ENCODE measurements at regions not wholly inside any gene's neighbourhood (a gene's known extent, or its start where the extent isn't known, plus 50 kb on each side); places are given as distances from the start of the nearest gene placed in this dataset.

DNA sequence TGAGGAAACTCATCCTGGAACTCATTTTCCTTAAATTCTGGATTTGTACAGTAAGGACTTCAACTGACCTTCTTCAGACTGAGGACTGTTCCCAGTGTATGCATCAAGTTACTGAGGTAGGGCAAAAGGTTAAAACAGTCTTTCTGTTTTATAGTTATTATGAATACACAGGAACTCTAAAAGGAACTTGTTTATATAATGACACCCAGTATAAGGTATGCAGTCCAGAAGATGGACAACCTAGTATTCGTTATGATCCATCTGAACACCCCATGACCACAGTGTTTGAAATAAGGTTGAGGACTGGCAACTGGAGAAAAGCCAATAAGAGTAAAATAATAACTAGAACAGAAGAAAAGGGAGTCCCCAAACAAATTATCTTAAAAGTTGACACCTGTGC is 779.9 kb upstream of the TMEM132C start:
- TF ChIP-seq, protein P1, sequence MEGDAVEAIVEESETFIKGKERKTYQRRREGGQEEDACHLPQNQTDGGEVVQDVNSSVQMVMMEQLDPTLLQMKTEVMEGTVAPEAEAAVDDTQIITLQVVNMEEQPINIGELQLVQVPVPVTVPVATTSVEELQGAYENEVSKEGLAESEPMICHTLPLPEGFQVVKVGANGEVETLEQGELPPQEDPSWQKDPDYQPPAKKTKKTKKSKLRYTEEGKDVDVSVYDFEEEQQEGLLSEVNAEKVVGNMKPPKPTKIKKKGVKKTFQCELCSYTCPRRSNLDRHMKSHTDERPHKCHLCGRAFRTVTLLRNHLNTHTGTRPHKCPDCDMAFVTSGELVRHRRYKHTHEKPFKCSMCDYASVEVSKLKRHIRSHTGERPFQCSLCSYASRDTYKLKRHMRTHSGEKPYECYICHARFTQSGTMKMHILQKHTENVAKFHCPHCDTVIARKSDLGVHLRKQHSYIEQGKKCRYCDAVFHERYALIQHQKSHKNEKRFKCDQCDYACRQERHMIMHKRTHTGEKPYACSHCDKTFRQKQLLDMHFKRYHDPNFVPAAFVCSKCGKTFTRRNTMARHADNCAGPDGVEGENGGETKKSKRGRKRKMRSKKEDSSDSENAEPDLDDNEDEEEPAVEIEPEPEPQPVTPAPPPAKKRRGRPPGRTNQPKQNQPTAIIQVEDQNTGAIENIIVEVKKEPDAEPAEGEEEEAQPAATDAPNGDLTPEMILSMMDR (IDR thresholded peaks at IDR 0.05; ENCODE audit: insufficient read depth, low read length): no peak
- no peak for TF ChIP-seq POLR2AphosphoS5 (IDR thresholded peaks at IDR 0.05; ENCODE audit: low read depth)
- TF ChIP-seq SPI1 (IDR thresholded peaks at IDR 0.05; ENCODE audit: borderline replicate concordance, low read depth): no peak
- TF ChIP-seq GABPA (IDR thresholded peaks at IDR 0.05; ENCODE audit: low read depth): no peak
- TF ChIP-seq, protein P2, sequence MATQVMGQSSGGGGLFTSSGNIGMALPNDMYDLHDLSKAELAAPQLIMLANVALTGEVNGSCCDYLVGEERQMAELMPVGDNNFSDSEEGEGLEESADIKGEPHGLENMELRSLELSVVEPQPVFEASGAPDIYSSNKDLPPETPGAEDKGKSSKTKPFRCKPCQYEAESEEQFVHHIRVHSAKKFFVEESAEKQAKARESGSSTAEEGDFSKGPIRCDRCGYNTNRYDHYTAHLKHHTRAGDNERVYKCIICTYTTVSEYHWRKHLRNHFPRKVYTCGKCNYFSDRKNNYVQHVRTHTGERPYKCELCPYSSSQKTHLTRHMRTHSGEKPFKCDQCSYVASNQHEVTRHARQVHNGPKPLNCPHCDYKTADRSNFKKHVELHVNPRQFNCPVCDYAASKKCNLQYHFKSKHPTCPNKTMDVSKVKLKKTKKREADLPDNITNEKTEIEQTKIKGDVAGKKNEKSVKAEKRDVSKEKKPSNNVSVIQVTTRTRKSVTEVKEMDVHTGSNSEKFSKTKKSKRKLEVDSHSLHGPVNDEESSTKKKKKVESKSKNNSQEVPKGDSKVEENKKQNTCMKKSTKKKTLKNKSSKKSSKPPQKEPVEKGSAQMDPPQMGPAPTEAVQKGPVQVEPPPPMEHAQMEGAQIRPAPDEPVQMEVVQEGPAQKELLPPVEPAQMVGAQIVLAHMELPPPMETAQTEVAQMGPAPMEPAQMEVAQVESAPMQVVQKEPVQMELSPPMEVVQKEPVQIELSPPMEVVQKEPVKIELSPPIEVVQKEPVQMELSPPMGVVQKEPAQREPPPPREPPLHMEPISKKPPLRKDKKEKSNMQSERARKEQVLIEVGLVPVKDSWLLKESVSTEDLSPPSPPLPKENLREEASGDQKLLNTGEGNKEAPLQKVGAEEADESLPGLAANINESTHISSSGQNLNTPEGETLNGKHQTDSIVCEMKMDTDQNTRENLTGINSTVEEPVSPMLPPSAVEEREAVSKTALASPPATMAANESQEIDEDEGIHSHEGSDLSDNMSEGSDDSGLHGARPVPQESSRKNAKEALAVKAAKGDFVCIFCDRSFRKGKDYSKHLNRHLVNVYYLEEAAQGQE (IDR thresholded peaks at IDR 0.05; ENCODE audit: insufficient replicate concordance, low read depth): no peak

All from HL-60 (cell line).